Stomach smooth muscle (tissue), 2 donors: ENCODE measurements at regions not wholly inside any gene's neighbourhood (a gene's known extent, or its start where the extent isn't known, plus 50 kb on each side); places are given as distances from the start of the nearest gene placed in this dataset.
"Not testable (repeated sequence)": the region's sequence is repeated elsewhere in the genome, so short reads cannot be mapped to it uniquely, and the experiment has no call there.

ENCODE experiments used
- H3K27ac ChIP-seq: one replicate; pipeline ENCODE4 v1.7.0; 2013; ENCODE audit warnings: mild to moderate bottlenecking, low read length, inconsistent platforms
- H3K27me3 ChIP-seq, 2 donors: one replicate each; pipeline ENCODE4 v1.7.0; 2013; ENCODE audit warnings: low read length in 2 of 2; ENCODE audit not compliant: insufficient read depth in 2 of 2, control insufficient read depth in 1 of 2
- H3K36me3 ChIP-seq, 2 donors: one replicate each; pipeline ENCODE4 v1.7.0; 2013; ENCODE audit warnings: low read length in 2 of 2; ENCODE audit not compliant: control insufficient read depth in 2 of 2, insufficient read depth in 2 of 2
- H3K4me1 ChIP-seq: one replicate; pipeline ENCODE4 v1.7.0; 2013; ENCODE audit warnings: low read length; ENCODE audit not compliant: control insufficient read depth, insufficient read depth
- H3K4me3 ChIP-seq, 2 donors: one replicate each; pipeline ENCODE4 v1.7.0; 2013; ENCODE audit warnings: low read length in 2 of 2
- H3K9ac ChIP-seq, 2 donors: one replicate each; pipeline ENCODE4 v1.7.0; 2013; ENCODE audit warnings: low read length in 2 of 2, mild to moderate bottlenecking in 1 of 2
- H3K9me3 ChIP-seq, 2 donors: one replicate each; pipeline ENCODE4 v1.7.0; 2013; ENCODE audit warnings: low read length in 2 of 2; ENCODE audit not compliant: control insufficient read depth in 2 of 2
- donor health status: healthy.
- donor health status: Pancreatic carcinoma.

DNA sequence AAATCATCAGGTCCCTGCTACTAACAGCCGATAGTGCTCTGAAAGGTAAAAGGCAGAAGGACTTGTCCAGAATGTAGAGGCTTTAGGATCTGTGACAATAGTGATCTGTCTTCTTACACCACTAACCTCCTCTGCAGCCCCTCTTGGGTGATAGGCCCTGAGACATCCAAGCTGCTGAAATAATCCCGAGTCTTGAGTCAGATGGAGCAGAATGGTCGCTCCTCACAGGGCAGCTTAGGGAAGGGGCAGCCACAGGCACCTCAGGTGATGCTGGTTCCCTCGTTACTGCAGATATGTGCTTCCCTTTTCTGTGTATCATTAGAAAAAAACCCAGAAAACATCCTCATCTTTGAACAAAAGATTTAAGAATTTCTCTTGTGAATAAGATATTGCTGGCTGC, 157.1 kb upstream of the DLX2 start:
- Histone ChIP-seq H3K36me3 (no peaks in the 10 kb centered on the region), H3K27ac (no peak overlapping the region), H3K9me3 (no peaks in the 10 kb centered on the region), H3K27me3 (no peaks in the 10 kb centered on the region), H3K9ac (no peak overlapping the region), H3K4me3 (no peak overlapping the region), H3K4me1 (no peaks in the 10 kb centered on the region)

DNA sequence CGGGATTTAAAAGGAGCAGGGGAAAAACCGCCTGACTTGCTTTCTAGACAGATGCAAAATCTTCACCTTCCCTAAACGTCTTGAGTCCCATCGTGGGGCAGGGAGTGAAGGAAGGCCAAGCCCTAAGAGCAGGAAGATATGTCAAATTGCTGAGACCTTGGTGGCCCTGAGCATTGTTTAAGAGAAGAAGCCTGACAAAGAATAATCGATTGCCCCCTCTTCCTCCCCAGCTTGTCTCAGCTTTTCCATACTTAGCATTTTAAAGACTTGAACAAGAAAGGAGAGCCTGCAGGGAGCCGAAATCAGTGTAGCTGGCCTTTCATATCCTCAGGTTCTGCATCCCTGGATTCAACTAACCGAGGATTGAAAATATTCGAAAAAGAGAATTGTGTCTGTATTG, 157.6 kb upstream of the DLX2 start:
- no peak overlapping the region for H3K27ac ChIP-seq
- H3K27me3 ChIP-seq = no peaks in the 10 kb centered on the region
- no peaks in the 10 kb centered on the region for H3K9me3 ChIP-seq

DNA sequence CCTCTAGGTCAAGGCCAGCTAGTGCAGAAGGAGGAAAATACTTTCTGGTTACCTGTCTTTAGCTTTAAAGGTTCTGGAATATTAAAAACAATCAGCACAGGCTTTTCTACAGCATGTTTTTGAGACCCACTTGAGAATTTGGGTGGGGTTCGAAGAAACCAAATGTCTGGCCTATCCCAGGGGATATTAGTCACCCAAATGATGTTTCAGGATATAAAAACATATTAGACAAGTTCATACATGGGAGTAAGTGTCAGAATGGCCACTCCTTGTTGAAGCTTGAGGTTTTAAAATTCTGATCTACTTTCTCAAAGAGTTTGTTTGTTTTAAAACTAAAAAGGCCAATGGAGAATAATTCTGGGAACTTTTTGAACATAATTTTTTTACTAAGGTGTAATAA, 158.6 kb upstream of the DLX2 start:
- H3K27ac ChIP-seq = no peak overlapping the region
- no peaks in the 10 kb centered on the region for H3K36me3 ChIP-seq
- no peak overlapping the region for H3K9ac ChIP-seq
- H3K27me3 ChIP-seq = no peaks in the 10 kb centered on the region
- no peaks in the 10 kb centered on the region for H3K4me1 ChIP-seq
- H3K4me3 ChIP-seq = no peak overlapping the region
- H3K9me3 ChIP-seq = no peaks in the 10 kb centered on the region

More for the DNA sequence above, 157.6 kb upstream of the DLX2 start:
- Histone ChIP-seq H3K9ac (no peak overlapping the region), H3K4me1 (no peaks in the 10 kb centered on the region), H3K36me3 (no peaks in the 10 kb centered on the region), H3K4me3 (no peak overlapping the region)

DNA sequence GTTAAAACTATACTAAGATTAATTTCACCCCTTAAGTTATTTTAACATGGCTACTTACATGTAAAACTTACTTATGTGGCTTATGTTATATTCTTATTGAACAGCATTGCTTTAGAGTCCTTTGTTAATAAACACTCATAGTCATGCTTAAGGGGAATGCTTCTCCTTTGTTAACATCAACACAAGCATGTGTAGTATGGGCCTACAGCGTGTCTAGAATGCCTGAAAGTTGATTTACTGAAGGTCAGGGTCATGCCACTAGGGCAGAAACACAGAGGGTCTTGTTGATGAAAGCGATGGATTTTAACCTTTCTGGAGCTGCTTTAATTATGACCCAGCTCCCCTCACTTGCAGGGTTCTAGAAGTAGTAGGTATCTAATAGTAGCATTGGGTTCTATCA, 159.8 kb upstream of the DLX2 start:
- Histone ChIP-seq H3K36me3 (no peaks in the 10 kb centered on the region), H3K4me3 (no peak overlapping the region), H3K27ac (no peak overlapping the region), H3K9me3 (no peaks in the 10 kb centered on the region), H3K27me3 (no peaks in the 10 kb centered on the region), H3K4me1 (no peaks in the 10 kb centered on the region), H3K9ac (no peak overlapping the region)

DNA sequence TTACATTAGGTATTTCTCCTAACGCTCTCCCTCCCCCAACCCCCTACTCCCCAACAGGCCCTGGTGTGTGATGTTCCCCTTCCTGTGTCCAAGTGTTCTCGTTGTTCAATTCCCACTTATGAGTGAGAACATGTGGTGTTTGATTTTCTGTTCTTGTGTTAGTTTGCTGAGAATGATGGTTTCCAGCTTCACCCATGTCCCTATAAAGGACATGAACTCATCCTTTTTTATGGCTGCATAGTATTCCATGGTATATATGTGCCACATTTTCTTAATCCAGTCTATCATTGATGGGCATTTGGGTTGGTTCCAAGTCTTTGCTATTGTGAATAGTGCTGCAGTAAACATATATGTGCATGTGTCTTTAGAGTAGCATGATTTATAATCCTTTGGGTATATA, 162.1 kb upstream of the DLX2 start:
- H3K36me3 ChIP-seq, H3K9me3 ChIP-seq, H3K9ac ChIP-seq, H3K27ac ChIP-seq, H3K4me1 ChIP-seq, H3K27me3 ChIP-seq, H3K4me3 ChIP-seq: not testable (repeated sequence)

DNA sequence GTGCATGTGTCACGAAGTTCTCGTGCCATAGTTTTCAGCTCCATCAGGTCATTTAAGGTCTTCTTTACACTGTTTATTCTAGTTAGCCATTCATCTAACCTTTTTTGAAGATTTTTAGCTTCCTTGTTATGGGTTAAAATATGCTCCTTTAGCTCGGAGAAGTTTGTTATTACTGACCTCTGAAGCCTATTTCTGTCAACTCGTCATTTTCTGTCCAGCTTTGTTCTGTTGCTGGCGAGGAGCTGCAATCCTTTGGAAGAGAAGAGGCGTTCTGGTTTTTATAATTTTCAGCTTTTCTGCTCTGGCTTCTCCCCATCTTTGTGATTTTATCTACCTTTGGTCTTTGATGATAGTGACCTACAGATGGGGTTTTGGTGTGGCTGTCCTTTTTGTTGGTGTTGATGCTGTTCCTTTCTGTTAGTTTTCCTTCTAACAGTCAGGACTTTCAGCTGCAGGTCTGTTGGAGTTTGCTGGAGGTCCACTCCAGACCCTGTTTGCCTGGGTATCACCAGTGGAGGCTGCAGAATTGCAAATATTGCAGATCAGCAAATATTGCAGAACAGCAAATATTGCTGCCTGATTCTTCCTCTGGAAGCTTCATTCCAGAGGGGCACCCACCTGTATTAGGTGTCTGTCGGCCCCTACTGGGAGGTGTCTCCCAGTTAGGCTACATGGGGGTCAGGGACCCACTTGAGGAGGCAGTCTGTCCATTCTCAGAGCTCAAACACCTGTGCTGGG, 157.7 kb upstream of the ITGA6 start:
- H3K4me3 ChIP-seq, H3K9me3 ChIP-seq, H3K9ac ChIP-seq, H3K27me3 ChIP-seq, H3K36me3 ChIP-seq, H3K27ac ChIP-seq, H3K4me1 ChIP-seq: not testable (repeated sequence)

DNA sequence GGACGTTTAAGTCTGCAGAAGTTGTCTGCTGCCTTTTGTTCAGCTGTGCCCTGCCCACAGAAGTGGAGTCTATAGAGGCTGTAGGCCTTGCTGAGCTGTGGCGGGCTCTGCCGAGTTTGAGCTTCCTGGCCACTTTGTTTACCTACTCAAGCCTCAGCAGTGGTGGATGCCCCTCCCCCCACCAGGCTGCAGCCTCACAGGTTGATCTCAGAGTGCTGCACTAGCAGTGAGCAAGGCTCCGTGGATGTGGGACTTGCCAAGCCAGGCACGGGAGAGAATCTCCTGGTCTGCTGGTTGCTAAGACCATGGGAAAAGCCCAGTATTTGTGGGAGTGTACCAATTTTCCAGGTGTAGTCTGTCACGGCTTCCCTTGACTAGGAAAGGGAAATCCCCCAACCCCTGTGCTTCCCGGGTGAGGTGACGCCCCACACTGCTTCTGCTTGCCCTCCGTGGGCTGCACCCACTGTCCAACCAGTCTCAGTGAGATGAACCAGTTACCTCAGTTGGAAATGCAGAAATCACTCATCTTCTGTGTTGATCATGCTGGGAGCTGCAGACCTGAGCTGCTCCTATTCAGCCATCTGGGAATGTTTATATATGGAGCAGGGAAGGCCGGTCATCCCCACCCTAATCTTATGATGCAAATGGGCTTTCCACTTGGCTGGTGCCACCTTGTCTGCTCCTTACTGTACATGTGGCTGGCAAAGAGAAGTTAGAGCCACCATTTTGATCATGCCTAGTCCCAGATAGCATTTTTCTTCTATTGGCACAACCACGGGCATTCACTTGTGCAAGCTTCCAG, 156.9 kb upstream of the ITGA6 start:
- Histone ChIP-seq H3K4me3 (no peak overlapping the region), H3K9me3 (no peaks in the 10 kb centered on the region), H3K9ac (no peak overlapping the region), H3K27me3 (no peaks in the 10 kb centered on the region), H3K36me3 (no peaks in the 10 kb centered on the region), H3K4me1 (no peaks in the 10 kb centered on the region), H3K27ac (no peak overlapping the region)

DNA sequence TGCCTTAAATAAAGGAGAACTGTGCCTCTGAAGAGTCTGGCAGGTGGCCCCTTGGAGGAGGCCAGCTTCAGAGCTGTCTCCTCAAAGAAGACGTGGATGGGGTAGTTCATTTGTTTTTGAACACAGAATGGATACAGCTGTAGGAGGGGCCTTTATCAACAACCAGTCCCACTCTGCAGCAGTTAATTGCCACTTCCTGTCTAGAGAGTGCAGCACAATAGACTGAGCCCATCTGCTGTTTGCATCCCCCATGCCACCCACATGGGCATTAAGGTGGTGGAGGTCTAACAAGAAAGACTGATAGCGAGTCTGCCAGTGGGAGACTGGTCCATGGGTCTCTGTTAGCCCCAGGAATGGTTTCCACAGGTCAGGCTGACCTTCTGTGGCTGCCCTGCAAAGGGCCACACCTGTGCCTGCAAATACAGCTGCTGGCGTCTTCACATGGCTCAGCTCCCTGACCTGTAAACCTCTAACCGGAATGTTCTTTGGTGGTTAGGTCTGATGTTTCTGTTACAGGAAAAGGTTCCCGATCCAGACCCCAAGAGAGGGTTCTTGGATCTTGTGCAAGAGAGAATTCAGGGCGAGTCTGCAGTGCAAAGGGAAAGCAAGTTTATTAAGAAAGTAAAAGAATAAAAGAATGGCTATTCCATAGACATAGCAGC, 153.3 kb upstream of the ITGA6 start:
- Histone ChIP-seq H3K9me3 (peaks cover 0 to 3% of the 10 kb centered on the region in 2 donors), H3K27ac (no peak overlapping the region), H3K36me3 (no peaks in the 10 kb centered on the region), H3K4me3 (no peak overlapping the region), H3K4me1 (no peaks in the 10 kb centered on the region), H3K27me3 (no peaks in the 10 kb centered on the region), H3K9ac (no peak overlapping the region)

DNA sequence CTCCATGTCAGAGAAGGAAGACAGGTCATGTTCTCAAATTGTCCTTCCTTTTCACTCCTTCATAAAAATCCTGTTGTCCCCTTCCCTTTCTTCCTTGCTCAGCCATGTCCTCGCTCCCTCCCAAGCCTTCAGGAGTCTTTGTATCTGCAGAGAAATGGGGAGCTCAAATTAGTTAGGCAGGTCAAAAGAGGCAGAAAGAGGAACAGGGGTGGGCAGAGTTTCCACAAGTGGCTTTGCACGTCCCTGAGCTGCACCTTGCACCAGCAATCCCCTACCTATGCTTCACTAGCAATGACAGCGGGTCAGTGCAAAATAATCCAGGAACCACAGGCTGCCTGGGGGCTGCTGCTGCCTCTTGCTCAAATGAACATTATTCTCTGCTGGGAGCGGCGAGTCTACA, 152.1 kb upstream of the ITGA6 start:
- no peak overlapping the region for H3K27ac ChIP-seq
- no peaks in the 10 kb centered on the region for H3K36me3 ChIP-seq
- H3K4me3 ChIP-seq = no peak overlapping the region
- no peak overlapping the region for H3K9ac ChIP-seq
- H3K27me3 ChIP-seq = no peaks in the 10 kb centered on the region
- H3K9me3 ChIP-seq = peaks cover 0 to 3% of the 10 kb centered on the region in 2 donors
- no peaks in the 10 kb centered on the region for H3K4me1 ChIP-seq

DNA sequence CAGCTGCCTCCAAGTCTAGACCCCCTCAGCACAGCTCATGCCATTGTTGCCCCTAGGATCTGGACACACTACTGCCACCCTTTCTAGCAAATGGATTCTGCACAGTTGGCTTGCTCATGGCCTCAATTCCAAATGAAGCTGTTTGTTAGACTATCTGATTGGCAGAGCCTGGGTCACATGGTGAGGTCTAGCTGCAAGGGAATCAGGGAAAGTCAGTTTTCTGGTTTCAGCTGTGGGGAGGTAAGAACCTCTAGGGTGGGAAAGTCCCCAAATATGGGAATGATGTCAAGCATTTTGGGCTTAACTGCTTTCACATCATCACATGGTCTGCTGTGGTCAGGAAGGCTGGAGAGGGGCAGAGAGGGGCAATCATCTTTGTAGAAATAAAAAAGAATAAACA, 150.4 kb upstream of the ITGA6 start:
- H3K27me3 ChIP-seq = no peaks in the 10 kb centered on the region
- H3K9me3 ChIP-seq = peaks cover 0 to 3% of the 10 kb centered on the region in 2 donors
- no peaks in the 10 kb centered on the region for H3K36me3 ChIP-seq
- H3K9ac ChIP-seq = no peak overlapping the region
- H3K4me1 ChIP-seq = no peaks in the 10 kb centered on the region
- no peak overlapping the region for H3K27ac ChIP-seq
- no peak overlapping the region for H3K4me3 ChIP-seq

DNA sequence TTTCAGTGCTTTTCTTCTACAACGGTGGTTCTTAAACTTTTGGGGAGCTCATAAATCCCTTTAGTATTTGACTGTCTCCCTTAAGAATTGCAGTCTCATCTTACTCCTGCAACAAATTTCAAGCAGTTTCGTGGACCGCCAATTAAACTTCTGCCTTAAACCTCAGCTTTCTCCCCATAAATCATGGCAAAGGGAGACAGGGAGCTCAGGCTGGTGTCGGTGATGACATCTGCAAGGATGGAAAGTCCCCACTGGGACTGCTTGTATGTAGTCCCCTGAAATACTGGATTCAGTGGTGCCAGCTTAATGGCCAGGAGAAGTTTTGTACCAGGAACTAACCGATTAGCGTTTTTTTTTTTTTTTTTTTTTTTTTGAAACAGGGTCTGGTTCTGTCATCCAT, 148.7 kb upstream of the ITGA6 start:
- H3K9ac ChIP-seq = no peak overlapping the region
- no peaks in the 10 kb centered on the region for H3K36me3 ChIP-seq
- H3K27ac ChIP-seq = no peak overlapping the region
- no peak overlapping the region for H3K4me3 ChIP-seq
- no peaks in the 10 kb centered on the region for H3K27me3 ChIP-seq
- no peaks in the 10 kb centered on the region for H3K4me1 ChIP-seq
- H3K9me3 ChIP-seq = peaks cover 0 to 3% of the 10 kb centered on the region in 2 donors
